C1 segment of cervical spinal cord (tissue), 14 donors: ENCODE measurements at regions not wholly inside any gene's neighbourhood (a gene's known extent, or its start where the extent isn't known, plus 50 kb on each side); places are given as distances from the start of the nearest gene placed in this dataset.
A peak's percentile ranks its signal among the peaks of the same experiment; 100 is the strongest.
"Not testable (repeated sequence)": the region's sequence is repeated elsewhere in the genome, so short reads cannot be mapped to it uniquely, and the experiment has no call there.

Source experiments
- DNase-seq, 14 donors: peaks; one replicate each; lab custom pipeline; 2025; lab: John Stamatoyannopoulos, UW

GRCh38 chr5:56686337-56687195, 128.8 kb upstream of the MAP3K1 start:
- no peak for DNase-seq

- no peak for DNase-seq
Measured at GRCh38 chr5:56685503-56686217, 129.7 kb upstream of the MAP3K1 start.

GRCh38 chr5:56684159-56684558, 131.2 kb upstream of the MAP3K1 start:
- DNase-seq: no peak

GRCh38 chr5:56683733-56684132, 131.6 kb upstream of the MAP3K1 start:
- no peak for DNase-seq

GRCh38 chr5:56683281-56683680, 132.1 kb upstream of the MAP3K1 start:
- no peak for DNase-seq

- no peak for DNase-seq
Measured at GRCh38 chr5:56681346-56681745, 134.0 kb upstream of the MAP3K1 start.

- DNase-seq: no peak
Measured at GRCh38 chr5:56680731-56681130, 134.6 kb upstream of the MAP3K1 start.

GRCh38 chr5:56677690-56678305, 137.6 kb upstream of the MAP3K1 start:
- DNase-seq: no peak

GRCh38 chr5:56676091-56676768, 139.1 kb upstream of the MAP3K1 start:
- no peak for DNase-seq

- DNase-seq: no peak
Measured at GRCh38 chr5:56674441-56674840, 140.9 kb upstream of the MAP3K1 start.

- peak in 2 of 14 donors; percentile 4 to 24 for DNase-seq
Measured at GRCh38 chr5:56673171-56673570, 142.2 kb upstream of the MAP3K1 start.

GRCh38 chr5:56671571-56671970, 143.8 kb upstream of the MAP3K1 start:
- DNase-seq: no peak

- no peak for DNase-seq
Measured at GRCh38 chr5:56670916-56671315, 144.4 kb upstream of the MAP3K1 start.

GRCh38 chr5:56669534-56670483, 145.5 kb upstream of the MAP3K1 start:
- DNase-seq: peak in 7 of 14 donors; percentile 9 to 55 (median 28)

- DNase-seq: no peak
Measured at GRCh38 chr5:56668996-56669395, 146.4 kb upstream of the MAP3K1 start.

GRCh38 chr5:56667692-56668091, 147.7 kb upstream of the MAP3K1 start:
- no peak for DNase-seq

GRCh38 chr5:56666901-56667300, 148.4 kb upstream of the MAP3K1 start:
- DNase-seq: no peak

- DNase-seq: not testable (repeated sequence)
Measured at GRCh38 chr5:56665117-56665516, 150.2 kb upstream of the MAP3K1 start.

GRCh38 chr5:56664025-56664424, 151.3 kb upstream of the MAP3K1 start:
- no peak for DNase-seq

- DNase-seq: no peak
Measured at GRCh38 chr5:56663523-56663922, 151.8 kb upstream of the MAP3K1 start.

GRCh38 chr5:56662893-56663292, 152.5 kb upstream of the MAP3K1 start:
- no peak for DNase-seq
